GM13977 (cell line): ENCODE measurements at regions not wholly inside any gene's neighbourhood (a gene's known extent, or its start where the extent isn't known, plus 50 kb on each side); places are given as distances from the start of the nearest gene placed in this dataset.
A peak's percentile ranks its signal among the peaks of the same experiment; 100 is the strongest.

Experiments
- DNase-seq: peaks from one replicate; pipeline ENCODE4 v3.0.0; 2012; ENCODE audit warnings: low spot score
- in situ Hi-C: fragments of 300-500 bp; cut with MboI; formaldehyde crosslinking; loops from one replicate; pipeline ENCODE4 v1.12.0; 2022; ENCODE audit warnings: low sequenced_read_pairs, low pct_unique_long_range_greater_than_20kb, mixed read lengths, inconsistent platforms; ENCODE audit not compliant: unreplicated experiment
- TF ChIP-seq, protein P1 (sequence below): IDR thresholded peaks from 2 replicates; pipeline ENCODE4 v1.5.1; 2012; ENCODE audit warnings: mild to moderate bottlenecking, control low read depth; ENCODE audit not compliant: insufficient read depth; ENCODE audit errors: extremely low read depth, missing control alignments

DNA sequence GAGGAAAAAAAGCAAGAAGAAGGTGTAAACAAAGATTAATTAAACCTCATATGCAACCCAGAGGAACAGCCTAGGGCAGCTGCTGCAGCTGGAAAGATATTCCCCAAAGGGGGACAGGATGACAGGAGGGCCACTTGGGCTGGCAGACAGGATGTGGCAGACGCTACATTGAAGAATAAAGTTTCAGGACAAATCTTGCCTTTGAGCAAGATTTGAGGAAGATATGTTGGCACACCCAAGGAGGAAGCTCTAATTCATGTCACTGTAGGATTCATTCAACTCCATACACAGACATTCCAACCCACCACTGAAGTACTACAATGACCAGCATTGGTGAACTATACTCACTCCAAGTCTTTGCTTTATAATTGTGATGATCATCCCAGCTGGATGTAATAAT is 504.0 kb downstream of the SHQ1 start:
- TF ChIP-seq, protein P1, sequence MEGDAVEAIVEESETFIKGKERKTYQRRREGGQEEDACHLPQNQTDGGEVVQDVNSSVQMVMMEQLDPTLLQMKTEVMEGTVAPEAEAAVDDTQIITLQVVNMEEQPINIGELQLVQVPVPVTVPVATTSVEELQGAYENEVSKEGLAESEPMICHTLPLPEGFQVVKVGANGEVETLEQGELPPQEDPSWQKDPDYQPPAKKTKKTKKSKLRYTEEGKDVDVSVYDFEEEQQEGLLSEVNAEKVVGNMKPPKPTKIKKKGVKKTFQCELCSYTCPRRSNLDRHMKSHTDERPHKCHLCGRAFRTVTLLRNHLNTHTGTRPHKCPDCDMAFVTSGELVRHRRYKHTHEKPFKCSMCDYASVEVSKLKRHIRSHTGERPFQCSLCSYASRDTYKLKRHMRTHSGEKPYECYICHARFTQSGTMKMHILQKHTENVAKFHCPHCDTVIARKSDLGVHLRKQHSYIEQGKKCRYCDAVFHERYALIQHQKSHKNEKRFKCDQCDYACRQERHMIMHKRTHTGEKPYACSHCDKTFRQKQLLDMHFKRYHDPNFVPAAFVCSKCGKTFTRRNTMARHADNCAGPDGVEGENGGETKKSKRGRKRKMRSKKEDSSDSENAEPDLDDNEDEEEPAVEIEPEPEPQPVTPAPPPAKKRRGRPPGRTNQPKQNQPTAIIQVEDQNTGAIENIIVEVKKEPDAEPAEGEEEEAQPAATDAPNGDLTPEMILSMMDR = no peak
- DNase-seq = no peak
- in situ Hi-C loops = no loop called here

DNA sequence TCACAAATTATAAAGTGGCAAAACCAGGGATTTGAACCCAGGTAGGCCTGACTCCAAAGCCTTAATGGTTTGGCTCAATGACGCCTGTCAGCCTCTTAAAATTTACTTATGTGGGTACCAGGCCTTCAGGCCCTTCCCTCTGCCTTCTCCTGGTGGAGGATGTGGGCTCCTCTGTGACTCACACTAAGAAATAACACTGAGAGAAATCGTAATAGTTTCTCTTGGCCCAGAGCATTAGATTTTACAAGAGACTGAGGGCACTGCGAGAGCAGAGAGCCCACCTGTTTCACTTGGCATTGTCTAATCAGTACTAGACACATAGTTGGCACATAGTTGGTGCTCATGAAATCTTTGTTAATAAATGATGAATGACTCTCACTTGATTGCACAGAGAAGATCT is 505.2 kb downstream of the SHQ1 start:
- in situ Hi-C loops = no loop called here
- DNase-seq = no peak

DNA sequence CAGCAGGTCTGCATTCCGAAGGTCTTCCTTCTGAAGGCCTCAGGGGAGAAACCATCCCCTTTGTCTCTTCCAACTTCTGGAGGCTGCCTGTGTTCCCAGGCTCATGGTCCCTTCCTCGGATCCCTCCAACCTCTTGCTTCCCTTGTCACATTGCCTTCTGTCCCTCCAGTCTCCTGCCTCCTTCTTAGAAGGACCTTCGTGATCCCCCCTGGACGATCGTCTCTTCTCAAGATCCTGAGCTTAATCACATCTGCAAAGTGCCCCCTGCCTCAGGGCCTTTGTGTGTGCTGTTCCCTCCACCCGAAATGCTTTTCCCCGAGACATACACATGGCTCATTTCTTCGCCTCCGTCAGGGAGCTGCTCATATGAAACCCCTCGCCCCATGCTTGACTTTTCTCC is 505.8 kb downstream of the SHQ1 start:
- DNase-seq = no peak

More for the DNA sequence above, 505.2 kb downstream of the SHQ1 start:
- TF ChIP-seq, protein P1 = no peak

DNA sequence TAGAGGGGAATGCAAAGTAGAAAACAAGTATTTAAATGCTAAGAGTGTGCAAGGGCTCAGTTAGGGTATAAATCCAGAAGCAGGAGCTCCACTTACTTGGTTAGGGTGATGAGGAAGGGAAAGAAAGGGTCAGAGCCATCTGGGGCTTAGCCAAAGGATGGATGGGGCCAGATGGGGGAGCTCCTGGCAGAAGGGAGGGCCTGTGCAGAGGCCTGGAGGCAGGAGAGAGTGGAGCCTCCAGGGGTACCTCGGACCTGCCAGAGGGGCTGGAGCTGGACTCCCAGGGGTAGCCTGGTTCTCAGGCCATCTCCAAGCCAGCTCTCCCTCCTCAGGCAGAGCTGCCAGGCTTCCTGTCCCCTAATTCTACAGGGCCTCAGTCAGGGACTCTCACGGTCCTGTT is 506.3 kb downstream of the SHQ1 start:
- TF ChIP-seq, protein P1 = no peak
- no peak for DNase-seq
- in situ Hi-C loops = no loop called here

More for the DNA sequence above, 505.8 kb downstream of the SHQ1 start:
- in situ Hi-C loops = no loop called here
- TF ChIP-seq, protein P1 = no peak

DNA sequence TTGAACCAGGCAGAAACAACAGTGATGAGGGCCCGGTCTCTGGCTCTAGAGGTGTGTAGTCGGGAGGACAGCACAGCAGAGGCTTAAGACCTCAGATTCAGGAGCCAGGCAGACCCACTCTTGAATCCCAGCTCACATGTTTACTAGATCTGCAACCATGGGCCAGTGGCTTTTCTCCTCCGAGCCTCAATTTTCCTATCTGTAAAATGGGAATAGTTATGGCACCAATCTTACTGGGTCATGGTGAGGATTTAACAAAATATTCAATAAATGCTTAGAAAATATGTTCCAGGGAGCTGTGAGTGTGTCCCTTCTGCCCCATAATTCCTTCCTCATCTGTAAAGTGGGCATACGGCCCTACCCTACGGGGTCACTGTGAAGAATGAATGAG is 506.9 kb downstream of the SHQ1 start:
- TF ChIP-seq, protein P1 = no peak
- DNase-seq = no peak
- in situ Hi-C loops = no loop called here

DNA sequence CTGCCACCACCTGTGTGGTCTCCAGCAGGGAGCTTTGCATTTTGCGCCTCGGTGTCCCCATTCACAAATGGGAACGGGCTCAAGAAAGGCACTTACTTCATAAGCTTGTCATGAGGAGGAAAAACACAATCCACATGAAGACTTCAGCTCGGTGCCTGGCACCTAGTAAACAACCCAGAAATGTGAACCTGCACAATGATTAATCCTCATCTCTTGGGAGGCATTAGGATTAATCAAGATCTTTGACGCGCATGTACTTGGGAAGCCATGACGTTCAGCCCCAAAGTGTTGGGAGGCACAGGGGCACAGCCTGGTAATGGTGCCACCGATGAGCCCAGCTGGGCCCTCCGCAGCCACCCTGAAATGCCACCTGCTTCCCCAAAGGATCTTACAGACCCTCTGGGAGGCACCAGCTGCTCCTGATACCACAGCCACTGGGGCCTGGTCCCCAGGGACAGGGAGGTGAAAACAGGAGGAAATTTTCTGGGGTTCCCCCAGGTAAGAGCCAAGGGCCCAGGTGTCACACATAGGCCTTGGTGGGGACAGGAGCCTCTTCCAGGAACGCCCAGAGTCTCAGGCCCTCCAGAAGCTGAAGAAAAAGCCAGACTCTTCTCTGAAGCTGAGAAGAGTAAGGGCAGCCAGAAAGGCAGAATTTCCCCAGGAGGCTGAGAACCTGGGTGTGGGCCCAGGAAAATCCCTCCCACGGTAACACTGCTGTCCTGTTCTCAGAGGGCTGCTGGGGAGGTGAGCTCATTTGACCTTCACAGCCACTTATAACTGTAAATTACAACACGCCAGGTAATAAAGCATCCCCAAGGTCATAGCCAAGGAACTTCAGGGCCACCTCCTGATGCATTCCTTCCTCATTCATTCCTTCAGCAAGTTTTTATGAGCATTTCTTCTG is 507.5 kb downstream of the SHQ1 start:
- in situ Hi-C loops = no loop called here
- DNase-seq = peak; percentile 60
- TF ChIP-seq, protein P1 = no peak
